ENCODE measurements at regions not wholly inside any gene's neighbourhood (a gene's known extent, or its start where the extent isn't known, plus 50 kb on each side); places are given as distances from the start of the nearest gene placed in this dataset.

DNA sequence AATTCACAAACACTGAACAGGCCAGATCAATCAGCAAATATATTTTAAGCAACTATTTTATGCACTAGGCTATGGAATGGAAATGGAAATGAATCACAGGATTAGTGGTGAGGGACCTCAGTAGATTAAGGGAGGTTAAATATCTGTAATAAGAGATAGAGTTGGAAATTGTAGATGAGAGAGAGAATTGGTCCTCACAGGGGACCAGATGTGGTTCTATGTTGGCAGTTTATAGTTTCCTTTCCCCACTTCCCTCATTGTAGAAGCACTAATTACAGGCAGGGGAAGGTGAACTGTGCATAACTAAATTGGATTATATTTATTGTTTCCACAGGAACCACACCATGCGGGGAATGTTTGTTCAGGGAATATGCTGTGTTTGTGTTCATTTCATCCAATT, 496.2 kb downstream of the ARHGEF28 start:
- Histone ChIP-seq H3K27me3 (ENCODE audit: control insufficient read depth, insufficient read depth, low read length) (no peaks in the 10 kb centered on the region), H3K9ac (ENCODE audit: low read depth, low read length) (no peak overlapping the region), H3K36me3 (ENCODE audit: control insufficient read depth, insufficient read depth, low read length) (no peaks in the 10 kb centered on the region), H3K27ac (ENCODE audit: low read depth, low read length) (no peak overlapping the region), H3K4me1 (ENCODE audit: control insufficient read depth, insufficient read depth, low read length) (no peaks in the 10 kb centered on the region), H3K4me3 (ENCODE audit: low read depth, low read length) (no peak overlapping the region), H3K9me3 (ENCODE audit: control insufficient read depth, insufficient read depth, low read length) (no peaks in the 10 kb centered on the region)

DNA sequence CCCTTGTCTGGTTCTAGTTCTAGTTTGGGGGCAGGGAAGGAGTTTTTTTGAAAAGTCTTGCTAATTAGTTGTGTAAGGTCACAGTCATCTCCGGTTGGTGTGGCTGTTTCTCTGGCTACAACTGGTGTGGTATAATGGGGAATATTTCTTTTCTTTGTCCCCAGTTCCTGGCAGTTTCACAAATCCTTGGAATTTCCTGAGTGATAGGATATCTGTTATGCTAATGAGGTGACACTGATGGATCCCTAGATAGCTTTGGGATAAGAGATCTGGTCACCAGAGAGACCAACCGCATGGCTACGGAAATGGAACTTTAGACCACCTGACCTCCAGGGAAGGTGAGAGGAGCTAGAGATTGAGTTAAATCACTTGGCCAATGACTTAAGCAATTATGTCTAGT, 494.6 kb downstream of the ARHGEF28 start:
- H3K36me3 ChIP-seq (ENCODE audit: control insufficient read depth, insufficient read depth, low read length) = no peaks in the 10 kb centered on the region
- H3K9ac ChIP-seq (ENCODE audit: low read depth, low read length) = no peak overlapping the region
- no peaks in the 10 kb centered on the region for H3K4me1 ChIP-seq (ENCODE audit: control insufficient read depth, insufficient read depth, low read length)
- no peak overlapping the region for H3K27ac ChIP-seq (ENCODE audit: low read depth, low read length)
- H3K27me3 ChIP-seq (ENCODE audit: control insufficient read depth, insufficient read depth, low read length) = no peaks in the 10 kb centered on the region
- H3K4me3 ChIP-seq (ENCODE audit: low read depth, low read length) = no peak overlapping the region
- H3K9me3 ChIP-seq (ENCODE audit: control insufficient read depth, insufficient read depth, low read length) = no peaks in the 10 kb centered on the region

DNA sequence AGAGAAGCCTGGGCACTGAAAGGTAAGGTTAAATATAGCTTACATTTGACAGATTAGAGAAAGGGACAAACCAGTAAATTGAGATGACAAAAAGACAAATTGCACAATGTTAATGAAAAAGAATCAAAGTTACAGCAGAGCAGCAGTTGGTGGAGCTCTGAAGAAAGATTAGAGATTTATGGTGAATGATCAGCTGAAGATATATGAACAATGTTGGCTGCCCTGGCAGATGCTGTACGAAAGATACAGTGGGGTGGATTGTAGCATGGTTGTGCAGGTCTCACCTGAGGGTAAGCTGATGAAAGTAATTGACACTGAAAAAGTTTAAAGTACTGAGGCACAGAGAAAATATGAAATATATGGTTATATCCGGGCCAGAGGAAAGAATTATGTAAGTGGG, 492.1 kb downstream of the ARHGEF28 start:
- Histone ChIP-seq H3K27me3 (ENCODE audit: control insufficient read depth, insufficient read depth, low read length) (no peaks in the 10 kb centered on the region), H3K27ac (ENCODE audit: low read depth, low read length) (no peak overlapping the region), H3K4me1 (ENCODE audit: control insufficient read depth, insufficient read depth, low read length) (no peaks in the 10 kb centered on the region), H3K9me3 (ENCODE audit: control insufficient read depth, insufficient read depth, low read length) (no peaks in the 10 kb centered on the region), H3K36me3 (ENCODE audit: control insufficient read depth, insufficient read depth, low read length) (no peaks in the 10 kb centered on the region), H3K9ac (ENCODE audit: low read depth, low read length) (no peak overlapping the region), H3K4me3 (ENCODE audit: low read depth, low read length) (no peak overlapping the region)

DNA sequence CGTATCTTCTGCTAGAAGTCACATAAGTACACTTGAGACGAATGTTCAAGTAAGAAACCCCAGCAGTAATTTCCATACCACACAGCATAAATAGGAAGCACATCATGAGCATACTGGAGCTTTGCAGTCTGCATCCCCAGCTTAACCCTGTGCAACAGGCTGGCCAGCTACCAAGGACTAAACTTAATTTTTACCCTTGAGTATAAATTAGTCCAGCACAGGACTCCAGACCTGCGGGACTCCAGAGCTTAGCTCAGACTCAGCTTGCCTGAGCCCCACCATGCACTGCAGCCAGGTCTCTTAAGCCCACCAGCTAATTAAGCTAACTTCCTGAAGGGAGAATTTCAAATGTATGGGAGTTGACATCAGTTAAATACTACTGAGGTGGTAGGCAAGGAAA, 491.0 kb downstream of the ARHGEF28 start:
- H3K4me1 ChIP-seq (ENCODE audit: control insufficient read depth, insufficient read depth, low read length) = no peaks in the 10 kb centered on the region
- no peaks in the 10 kb centered on the region for H3K36me3 ChIP-seq (ENCODE audit: control insufficient read depth, insufficient read depth, low read length)
- H3K9me3 ChIP-seq (ENCODE audit: control insufficient read depth, insufficient read depth, low read length) = no peaks in the 10 kb centered on the region
- H3K27me3 ChIP-seq (ENCODE audit: control insufficient read depth, insufficient read depth, low read length) = no peaks in the 10 kb centered on the region
- H3K4me3 ChIP-seq (ENCODE audit: low read depth, low read length) = no peak overlapping the region
- no peak overlapping the region for H3K27ac ChIP-seq (ENCODE audit: low read depth, low read length)
- no peak overlapping the region for H3K9ac ChIP-seq (ENCODE audit: low read depth, low read length)

DNA sequence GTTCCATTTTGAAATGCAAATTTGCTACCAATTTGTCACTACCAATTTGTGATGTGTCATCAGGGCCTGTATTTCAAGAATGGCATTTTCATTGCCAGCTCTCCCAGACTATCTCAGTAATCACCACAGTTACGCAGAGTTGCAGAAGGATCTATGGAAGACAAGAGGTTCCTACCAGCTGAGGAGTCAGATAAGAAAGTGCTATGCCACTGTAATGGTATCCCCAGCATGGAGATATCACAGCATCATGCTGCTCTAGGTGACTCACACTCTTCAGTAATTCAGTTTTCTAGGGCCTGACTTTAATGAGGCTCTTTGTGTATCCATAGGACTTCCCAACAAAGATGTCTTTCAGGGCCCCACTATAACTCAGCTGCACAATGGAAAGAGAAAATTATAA, 490.3 kb downstream of the ARHGEF28 start:
- Histone ChIP-seq H3K36me3 (ENCODE audit: control insufficient read depth, insufficient read depth, low read length) (no peaks in the 10 kb centered on the region), H3K27ac (ENCODE audit: low read depth, low read length) (no peak overlapping the region), H3K9me3 (ENCODE audit: control insufficient read depth, insufficient read depth, low read length) (no peaks in the 10 kb centered on the region), H3K4me3 (ENCODE audit: low read depth, low read length) (no peak overlapping the region), H3K4me1 (ENCODE audit: control insufficient read depth, insufficient read depth, low read length) (no peaks in the 10 kb centered on the region), H3K27me3 (ENCODE audit: control insufficient read depth, insufficient read depth, low read length) (no peaks in the 10 kb centered on the region), H3K9ac (ENCODE audit: low read depth, low read length) (no peak overlapping the region)

DNA sequence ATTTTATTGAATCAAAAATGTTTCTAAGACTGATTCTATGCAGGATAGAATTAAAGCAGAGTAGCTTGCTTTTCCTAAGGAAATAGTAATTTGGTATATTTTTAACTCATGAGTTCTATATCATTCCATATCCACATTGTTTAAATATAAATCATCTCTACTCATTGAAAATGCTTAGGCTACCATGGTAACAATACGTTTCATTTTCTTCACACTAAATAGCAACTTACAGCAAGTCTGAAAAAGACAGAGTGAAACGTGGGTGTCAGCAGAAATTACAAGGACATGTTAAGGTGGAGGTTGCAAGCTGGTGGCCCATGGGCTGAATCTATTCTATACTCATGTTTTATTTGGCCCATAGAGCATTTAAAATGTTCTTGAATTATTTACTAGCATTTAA, 487.9 kb downstream of the ARHGEF28 start:
- Histone ChIP-seq H3K27me3 (ENCODE audit: control insufficient read depth, insufficient read depth, low read length) (no peaks in the 10 kb centered on the region), H3K9me3 (ENCODE audit: control insufficient read depth, insufficient read depth, low read length) (no peaks in the 10 kb centered on the region), H3K27ac (ENCODE audit: low read depth, low read length) (no peak overlapping the region), H3K9ac (ENCODE audit: low read depth, low read length) (no peak overlapping the region), H3K4me3 (ENCODE audit: low read depth, low read length) (no peak overlapping the region), H3K36me3 (ENCODE audit: control insufficient read depth, insufficient read depth, low read length) (no peaks in the 10 kb centered on the region), H3K4me1 (ENCODE audit: control insufficient read depth, insufficient read depth, low read length) (no peaks in the 10 kb centered on the region)

DNA sequence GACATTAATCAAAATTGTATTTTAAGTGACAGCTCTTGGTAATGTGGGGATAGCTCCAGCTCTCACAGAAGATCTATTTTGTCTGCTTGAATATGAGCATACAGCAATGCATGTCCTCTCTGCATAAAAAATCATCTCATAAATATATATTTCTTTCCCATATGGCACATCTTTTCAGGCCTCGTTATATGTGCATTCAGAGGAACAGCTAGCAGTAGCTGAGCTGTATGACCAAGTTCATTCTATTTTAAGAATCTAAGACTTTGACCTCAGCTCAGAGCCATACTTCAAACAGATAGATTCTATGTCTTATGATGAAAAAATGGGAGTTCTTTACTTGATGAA, 487.2 kb downstream of the ARHGEF28 start:
- Histone ChIP-seq H3K27me3 (ENCODE audit: control insufficient read depth, insufficient read depth, low read length) (no peaks in the 10 kb centered on the region), H3K4me1 (ENCODE audit: control insufficient read depth, insufficient read depth, low read length) (no peaks in the 10 kb centered on the region), H3K9me3 (ENCODE audit: control insufficient read depth, insufficient read depth, low read length) (no peaks in the 10 kb centered on the region), H3K36me3 (ENCODE audit: control insufficient read depth, insufficient read depth, low read length) (no peaks in the 10 kb centered on the region), H3K9ac (ENCODE audit: low read depth, low read length) (no peak overlapping the region), H3K27ac (ENCODE audit: low read depth, low read length) (no peak overlapping the region), H3K4me3 (ENCODE audit: low read depth, low read length) (no peak overlapping the region)

DNA sequence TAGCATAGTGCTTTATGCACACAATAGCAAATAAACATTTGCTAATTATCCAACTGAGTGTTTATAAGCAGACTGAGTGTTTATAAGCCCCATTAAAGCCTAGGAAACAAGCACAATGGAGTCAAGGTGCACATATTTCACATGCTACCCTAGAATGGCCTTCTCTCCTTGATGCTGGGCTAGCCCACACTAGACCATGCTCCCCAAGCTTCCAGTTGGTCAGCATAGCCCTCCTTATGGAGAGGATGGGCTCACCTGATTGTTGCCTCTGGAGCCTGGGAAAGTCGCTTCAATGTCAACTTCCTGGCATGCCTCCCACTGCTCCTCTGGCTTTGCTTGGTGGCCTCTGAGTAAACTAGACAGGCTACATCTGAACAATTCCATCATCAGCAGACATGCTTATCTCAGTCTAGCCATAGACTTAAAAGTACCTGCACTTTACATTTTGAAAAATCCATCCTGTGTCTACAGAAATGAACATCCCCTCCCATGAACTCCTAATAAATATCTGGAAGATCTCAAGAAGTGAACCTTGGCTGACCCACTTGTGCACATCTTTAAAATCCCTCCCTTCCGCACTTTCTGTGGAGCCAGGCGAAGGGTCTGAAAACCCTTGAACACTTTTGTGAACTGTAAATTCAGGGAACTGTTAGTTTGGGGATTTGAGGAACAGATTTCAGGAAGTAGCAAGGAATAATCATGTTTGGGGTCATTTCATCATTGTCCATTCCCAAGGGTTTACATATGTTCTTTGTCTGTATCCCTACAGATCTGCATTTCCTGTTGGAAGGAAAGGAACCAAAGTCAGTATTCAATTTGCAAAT, 486.6 kb downstream of the ARHGEF28 start:
- Histone ChIP-seq H3K4me1 (ENCODE audit: control insufficient read depth, insufficient read depth, low read length) (no peaks in the 10 kb centered on the region), H3K36me3 (ENCODE audit: control insufficient read depth, insufficient read depth, low read length) (no peaks in the 10 kb centered on the region), H3K9me3 (ENCODE audit: control insufficient read depth, insufficient read depth, low read length) (no peaks in the 10 kb centered on the region), H3K9ac (ENCODE audit: low read depth, low read length) (no peak overlapping the region), H3K4me3 (ENCODE audit: low read depth, low read length) (no peak overlapping the region), H3K27me3 (ENCODE audit: control insufficient read depth, insufficient read depth, low read length) (no peaks in the 10 kb centered on the region), H3K27ac (ENCODE audit: low read depth, low read length) (no peak overlapping the region)

DNA sequence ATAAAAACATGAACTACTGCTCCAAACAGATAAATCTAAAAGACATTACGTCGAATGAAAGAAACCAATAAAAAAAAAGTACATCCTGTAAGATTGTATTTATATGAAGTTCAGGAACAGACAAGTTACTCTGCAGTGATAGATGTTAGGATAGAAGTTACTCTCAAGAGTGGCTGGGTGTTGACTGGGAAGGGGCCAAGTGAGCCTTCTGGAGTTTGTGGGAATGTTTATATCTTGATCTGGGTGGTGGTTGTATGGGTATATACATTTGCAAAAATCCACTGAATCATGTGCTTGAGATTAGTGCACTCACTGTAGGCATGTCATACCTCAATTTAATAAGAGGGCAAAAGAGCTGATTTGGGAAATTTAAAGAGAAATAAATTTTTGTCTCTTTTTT, 485.8 kb downstream of the ARHGEF28 start:
- H3K4me1 ChIP-seq (ENCODE audit: control insufficient read depth, insufficient read depth, low read length) = no peaks in the 10 kb centered on the region

DNA sequence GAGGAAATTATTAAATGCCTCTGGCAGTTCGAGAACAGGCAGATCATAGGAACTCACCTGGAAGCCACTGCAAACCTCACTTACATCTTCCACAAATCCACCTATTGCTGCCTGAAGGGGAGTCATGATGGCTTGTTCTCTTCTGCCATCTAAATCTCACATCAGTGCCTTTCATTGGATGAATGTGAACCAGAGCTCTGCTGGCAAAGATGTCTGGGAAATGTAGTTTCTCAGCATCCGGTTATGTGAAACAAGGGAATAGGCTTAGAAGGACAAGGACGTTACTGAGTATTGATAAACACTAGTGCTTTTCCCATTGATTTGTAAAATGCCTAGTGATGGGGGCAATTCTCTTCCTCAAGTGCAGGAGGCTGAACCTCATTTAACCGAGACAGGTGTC, 483.3 kb downstream of the ARHGEF28 start:
- no peaks in the 10 kb centered on the region for H3K36me3 ChIP-seq (ENCODE audit: control insufficient read depth, insufficient read depth, low read length)
- H3K27ac ChIP-seq (ENCODE audit: low read depth, low read length) = no peak overlapping the region

More for the DNA sequence above, 485.8 kb downstream of the ARHGEF28 start:
- H3K36me3 ChIP-seq (ENCODE audit: control insufficient read depth, insufficient read depth, low read length) = no peaks in the 10 kb centered on the region
- H3K9me3 ChIP-seq (ENCODE audit: control insufficient read depth, insufficient read depth, low read length) = no peaks in the 10 kb centered on the region
- no peak overlapping the region for H3K4me3 ChIP-seq (ENCODE audit: low read depth, low read length)
- no peaks in the 10 kb centered on the region for H3K27me3 ChIP-seq (ENCODE audit: control insufficient read depth, insufficient read depth, low read length)
- H3K27ac ChIP-seq (ENCODE audit: low read depth, low read length) = no peak overlapping the region
- H3K9ac ChIP-seq (ENCODE audit: low read depth, low read length) = no peak overlapping the region

DNA sequence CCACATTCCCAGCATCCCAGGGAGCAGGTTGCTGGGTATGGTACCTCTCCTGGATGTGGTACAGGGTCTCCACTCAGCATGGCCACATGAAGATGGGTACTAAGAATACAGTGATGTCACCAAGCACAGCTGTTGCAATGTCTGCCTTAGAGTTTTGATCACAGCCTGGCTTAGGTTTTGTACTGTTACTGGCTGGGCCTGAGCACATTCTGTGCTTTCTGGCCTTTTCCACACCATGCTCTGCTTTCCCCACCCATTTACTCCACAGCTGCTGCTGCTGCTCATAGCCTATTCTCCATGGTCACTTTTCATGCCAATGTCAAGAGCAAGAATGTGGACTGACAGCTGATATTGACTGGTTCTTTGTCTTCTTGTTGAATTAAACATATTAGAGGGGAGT, 481.9 kb downstream of the ARHGEF28 start:
- Histone ChIP-seq H3K9ac (ENCODE audit: low read depth, low read length) (no peak overlapping the region), H3K4me1 (ENCODE audit: control insufficient read depth, insufficient read depth, low read length) (no peaks in the 10 kb centered on the region), H3K27ac (ENCODE audit: low read depth, low read length) (no peak overlapping the region), H3K9me3 (ENCODE audit: control insufficient read depth, insufficient read depth, low read length) (no peaks in the 10 kb centered on the region), H3K4me3 (ENCODE audit: low read depth, low read length) (no peak overlapping the region), H3K36me3 (ENCODE audit: control insufficient read depth, insufficient read depth, low read length) (no peaks in the 10 kb centered on the region), H3K27me3 (ENCODE audit: control insufficient read depth, insufficient read depth, low read length) (no peaks in the 10 kb centered on the region)

More for the DNA sequence above, 483.3 kb downstream of the ARHGEF28 start:
- Histone ChIP-seq H3K9ac (ENCODE audit: low read depth, low read length) (no peak overlapping the region), H3K9me3 (ENCODE audit: control insufficient read depth, insufficient read depth, low read length) (no peaks in the 10 kb centered on the region), H3K4me1 (ENCODE audit: control insufficient read depth, insufficient read depth, low read length) (no peaks in the 10 kb centered on the region), H3K27me3 (ENCODE audit: control insufficient read depth, insufficient read depth, low read length) (no peaks in the 10 kb centered on the region), H3K4me3 (ENCODE audit: low read depth, low read length) (no peak overlapping the region)
